Trophoblast cell (in vitro differentiated cells and primary cell): ENCODE measurements at regions not wholly inside any gene's neighbourhood (a gene's known extent, or its start where the extent isn't known, plus 50 kb on each side); places are given as distances from the start of the nearest gene placed in this dataset.

Experiments used
- DNase-seq, 2 donors: peaks; one replicate each; pipeline ENCODE4 v3.0.0-alpha.2; 2016
- H2AFZ ChIP-seq: 2 replicates; pipeline ENCODE4 v1.6.1; 2013; ENCODE audit warnings: low read length, moderate library complexity, mild to moderate bottlenecking; ENCODE audit not compliant: insufficient read depth, poor library complexity
- H2AK5ac ChIP-seq: 2 replicates; pipeline ENCODE4 v1.6.1; 2013; ENCODE audit warnings: mild to moderate bottlenecking, low read length
- H2BK120ac ChIP-seq: 2 replicates; pipeline ENCODE4 v1.6.1; 2013; ENCODE audit warnings: low read length, mild to moderate bottlenecking, moderate library complexity; ENCODE audit not compliant: insufficient read depth, poor library complexity
- H2BK12ac ChIP-seq: 2 replicates; pipeline ENCODE4 v1.6.1; 2013; ENCODE audit warnings: mild to moderate bottlenecking, low read length, moderate library complexity
- H2BK5ac ChIP-seq: 2 replicates; pipeline ENCODE4 v1.6.1; 2013; ENCODE audit warnings: low read length, low read depth, moderate library complexity, mild to moderate bottlenecking; ENCODE audit not compliant: poor library complexity
- H3K14ac ChIP-seq: 2 replicates; pipeline ENCODE4 v1.6.1; 2013; ENCODE audit warnings: mild to moderate bottlenecking, low read length
- H3K18ac ChIP-seq: 2 replicates; pipeline ENCODE4 v1.6.1; 2013; ENCODE audit warnings: mild to moderate bottlenecking, low read length
- H3K23ac ChIP-seq: 2 replicates; pipeline ENCODE4 v1.6.1; 2013; ENCODE audit warnings: low read length
- H3K27ac ChIP-seq: 2 replicates; pipeline ENCODE4 v1.5.1; 2013; ENCODE audit warnings: low read depth, mild to moderate bottlenecking, inconsistent platforms, low read length, moderate library complexity
- H3K27me3 ChIP-seq: 2 replicates; pipeline ENCODE4 v1.6.1; 2013; ENCODE audit warnings: inconsistent platforms, mild to moderate bottlenecking, low read length, moderate library complexity; ENCODE audit not compliant: insufficient read depth
- H3K36me3 ChIP-seq, 2 experiments: 1 replicate in 1 of 2; 2 replicates in 1 of 2; pipeline ENCODE4 v1.6.1; 2013; ENCODE audit warnings: low read length in 2 of 2, mild to moderate bottlenecking in 2 of 2, moderate library complexity in 1 of 2; ENCODE audit not compliant: insufficient read depth in 2 of 2, control insufficient read depth in 1 of 2
- H3K4ac ChIP-seq: 2 replicates; pipeline ENCODE4 v1.6.1; 2013; ENCODE audit warnings: low read depth, mild to moderate bottlenecking, low read length, moderate library complexity
- H3K4me1 ChIP-seq, 2 experiments: 1 replicate in 1 of 2; 2 replicates in 1 of 2; pipeline ENCODE4 v1.6.1; 2013; ENCODE audit warnings: low read length in 2 of 2, mild to moderate bottlenecking in 2 of 2, moderate library complexity in 1 of 2; ENCODE audit not compliant: insufficient read depth in 2 of 2, control insufficient read depth in 1 of 2
- H3K4me2 ChIP-seq: 2 replicates; pipeline ENCODE4 v1.6.1; 2013; ENCODE audit warnings: inconsistent platforms, mild to moderate bottlenecking, low read length, moderate library complexity
- H3K4me3 ChIP-seq: 2 replicates; pipeline ENCODE4 v1.5.1; 2013; ENCODE audit warnings: mild to moderate bottlenecking, low read depth, low read length, inconsistent platforms
- H3K79me1 ChIP-seq: one replicate; pipeline ENCODE4 v1.6.1; 2013; ENCODE audit warnings: low read length
- H3K79me2 ChIP-seq: 2 replicates; pipeline ENCODE4 v1.6.1; 2013; ENCODE audit warnings: low read length, mild to moderate bottlenecking; ENCODE audit not compliant: control insufficient read depth, insufficient read depth, poor library complexity
- H3K9ac ChIP-seq: 2 replicates; pipeline ENCODE4 v1.6.1; 2013; ENCODE audit warnings: mild to moderate bottlenecking, low read length
- H3K9me3 ChIP-seq: 2 replicates; pipeline ENCODE4 v1.6.1; 2013; ENCODE audit warnings: low read depth, mild to moderate bottlenecking, control low read depth, inconsistent platforms, low read length; ENCODE audit not compliant: insufficient read depth
- H4K12ac ChIP-seq: 2 replicates; pipeline ENCODE4 v1.6.1; 2013; ENCODE audit warnings: low read depth, mild to moderate bottlenecking, low read length, moderate library complexity
- H4K8ac ChIP-seq: 2 replicates; pipeline ENCODE4 v1.6.1; 2013; ENCODE audit warnings: low read depth, mild to moderate bottlenecking, low read length, moderate library complexity
- H4K91ac ChIP-seq: one replicate; pipeline ENCODE4 v1.6.1; 2013; ENCODE audit warnings: low read depth, mild to moderate bottlenecking, low read length, moderate library complexity
- WGBS: extraction: QIAGEN DNeasy Blood & Tissue Kit; methylation state at CpG from one replicate; pipeline ENCODE4 v1.1.7; 2013; ENCODE audit warnings: missing lambda C conversion rate; ENCODE audit not compliant: insufficient read length, insufficient coverage; ENCODE audit errors: extremely low coverage; 5-methylcytosine and 5-hydroxymethylcytosine counted together

- H3K27me3 ChIP-seq = no peaks in the 10 kb centered on the region
- H3K23ac ChIP-seq = no peak overlapping the region
- no peak overlapping the region for H2AK5ac ChIP-seq
- WGBS = no CpG with 5 or more reads among the region's 5 CpGs
- no peak overlapping the region for H3K4ac ChIP-seq
- H3K79me1 ChIP-seq = no peaks in the 10 kb centered on the region
- H3K18ac ChIP-seq = no peak overlapping the region
- no peak overlapping the region for H2BK120ac ChIP-seq
- H3K4me1 ChIP-seq = no peaks in the 10 kb centered on the region
- no peak overlapping the region for H2BK12ac ChIP-seq
- no peak overlapping the region for H3K27ac ChIP-seq
- no peak overlapping the region for H3K9ac ChIP-seq
- H3K14ac ChIP-seq = no peak overlapping the region
- no peak overlapping the region for H4K8ac ChIP-seq
- DNase-seq = peak; percentile 61 to 74
- H3K36me3 ChIP-seq = no peaks in the 10 kb centered on the region
- no peak overlapping the region for H2BK5ac ChIP-seq
- no peak overlapping the region for H4K12ac ChIP-seq
- H4K91ac ChIP-seq = no peak overlapping the region
- H3K4me3 ChIP-seq = no peak overlapping the region
- H3K79me2 ChIP-seq = no peaks in the 10 kb centered on the region
- no peak overlapping the region for H3K4me2 ChIP-seq
- H3K9me3 ChIP-seq = peaks cover 1% of the 10 kb centered on the region
- no peak overlapping the region for H2AFZ ChIP-seq
Observed at GRCh38 chr7:136189506-136189998, 212.4 kb upstream of the MTPN start.

- Histone ChIP-seq H3K79me1 (no peaks in the 10 kb centered on the region), H2AFZ (no peak overlapping the region)
Observed at GRCh38 chr7:136186281-136186680, 209.1 kb upstream of the MTPN start.

GRCh38 chr7:136184719-136185118 lies 207.6 kb upstream of the MTPN start:
- H2BK120ac ChIP-seq = no peak overlapping the region
- no peak overlapping the region for H3K27ac ChIP-seq
- no peak overlapping the region for H2BK12ac ChIP-seq
- no CpG with 5 or more reads among the region's 2 CpGs for WGBS
- H3K79me2 ChIP-seq = no peaks in the 10 kb centered on the region
- H3K14ac ChIP-seq = no peak overlapping the region
- H4K8ac ChIP-seq = no peak overlapping the region
- no peak overlapping the region for H3K4me3 ChIP-seq
- H4K91ac ChIP-seq = no peak overlapping the region
- H2AFZ ChIP-seq = no peak overlapping the region
- H3K79me1 ChIP-seq = no peaks in the 10 kb centered on the region
- no peak for DNase-seq
- no peaks in the 10 kb centered on the region for H3K27me3 ChIP-seq
- no peak overlapping the region for H2BK5ac ChIP-seq
- no peak overlapping the region for H3K4ac ChIP-seq
- H3K4me1 ChIP-seq = no peaks in the 10 kb centered on the region
- no peak overlapping the region for H4K12ac ChIP-seq
- H3K9ac ChIP-seq = no peak overlapping the region
- H3K36me3 ChIP-seq = no peaks in the 10 kb centered on the region
- H2AK5ac ChIP-seq = no peak overlapping the region
- H3K18ac ChIP-seq = no peak overlapping the region
- H3K4me2 ChIP-seq = no peak overlapping the region
- no peak overlapping the region for H3K23ac ChIP-seq
- no peaks in the 10 kb centered on the region for H3K9me3 ChIP-seq

More at GRCh38 chr7:136186281-136186680, 209.1 kb upstream of the MTPN start:
- Histone ChIP-seq H3K36me3 (no peaks in the 10 kb centered on the region), H3K27me3 (no peaks in the 10 kb centered on the region), H2AK5ac (no peak overlapping the region), H3K4me1 (no peaks in the 10 kb centered on the region), H2BK120ac (no peak overlapping the region), H3K4me3 (no peak overlapping the region), H4K12ac (no peak overlapping the region), H3K4me2 (no peak overlapping the region), H3K14ac (no peak overlapping the region), H3K4ac (no peak overlapping the region), H2BK5ac (no peak overlapping the region), H2BK12ac (no peak overlapping the region), H4K8ac (no peak overlapping the region), H3K9ac (no peak overlapping the region), H3K18ac (no peak overlapping the region), H3K23ac (no peak overlapping the region), H3K9me3 (no peaks in the 10 kb centered on the region), H3K27ac (no peak overlapping the region), H4K91ac (no peak overlapping the region), H3K79me2 (no peaks in the 10 kb centered on the region)
- no CpG with 5 or more reads among the region's 6 CpGs for WGBS
- no peak for DNase-seq

- Histone ChIP-seq H2AK5ac (no peak overlapping the region), H2BK120ac (no peak overlapping the region), H3K9ac (no peak overlapping the region), H3K4me1 (no peaks in the 10 kb centered on the region), H3K14ac (no peak overlapping the region), H4K8ac (no peak overlapping the region), H4K12ac (no peak overlapping the region), H3K4ac (no peak overlapping the region), H3K18ac (no peak overlapping the region), H3K4me3 (no peak overlapping the region), H3K36me3 (no peaks in the 10 kb centered on the region), H2BK5ac (no peak overlapping the region), H3K79me2 (no peaks in the 10 kb centered on the region), H3K9me3 (no peaks in the 10 kb centered on the region), H2BK12ac (no peak overlapping the region), H2AFZ (no peak overlapping the region), H3K79me1 (no peaks in the 10 kb centered on the region), H3K27ac (no peak overlapping the region), H4K91ac (no peak overlapping the region), H3K4me2 (no peak overlapping the region), H3K27me3 (no peaks in the 10 kb centered on the region), H3K23ac (no peak overlapping the region)
- WGBS = no CpG with 5 or more reads among the region's 2 CpGs
- no peak for DNase-seq
Observed at GRCh38 chr7:136183981-136184380, 206.8 kb upstream of the MTPN start.
